Skin epidermis (tissue), 12 donors: ENCODE measurements at regions not wholly inside any gene's neighbourhood (a gene's known extent, or its start where the extent isn't known, plus 50 kb on each side); places are given as distances from the start of the nearest gene placed in this dataset.

Experiments
- H3K27ac ChIP-seq, 21 experiments: fragments of 200-600 bp; sonication (generic) in 11 of 21; one replicate each; pipeline ENCODE4 v1.5.0; 2020; ENCODE audit warnings: mild to moderate bottlenecking in 3 of 21, inconsistent platforms in 2 of 21, moderate library complexity in 2 of 21
- H3K4me3 ChIP-seq, 7 experiments: fragments of 200-600 bp; sonication (generic) in 2 of 7; one replicate each; pipeline ENCODE4 v1.5.0; 2020; ENCODE audit warnings: inconsistent platforms in 2 of 7, mild to moderate bottlenecking in 2 of 7, moderate library complexity in 1 of 7

GRCh38 chr2:42961961-42962360 is 169.6 kb upstream of the HAAO start:
- peak overlapping the region in 19 of 21 experiments; percentile 43 to 93 (median 82) for H3K27ac ChIP-seq

GRCh38 chr2:42961385-42961811 is 169.0 kb upstream of the HAAO start:
- Histone ChIP-seq H3K27ac (peak overlapping the region in 20 of 21 experiments; percentile 26 to 93 (median 84)), H3K4me3 (no peak overlapping the region)

More at GRCh38 chr2:42961961-42962360, 169.6 kb upstream of the HAAO start:
- H3K4me3 ChIP-seq: no peak overlapping the region

- Histone ChIP-seq H3K4me3 (no peak overlapping the region), H3K27ac (peak overlapping the region in 20 of 21 experiments; percentile 26 to 93 (median 84))
These were observed 168.4 kb upstream of the HAAO start for GRCh38 chr2:42960842-42961180.

GRCh38 chr2:42960002-42960841 is 167.8 kb upstream of the HAAO start:
- Histone ChIP-seq H3K27ac (peak overlapping the region in 20 of 21 experiments; percentile 26 to 93 (median 84)), H3K4me3 (no peak overlapping the region)

- H3K4me3 ChIP-seq: no peak overlapping the region
- H3K27ac ChIP-seq: peak overlapping the region in 20 of 21 experiments; percentile 18 to 93 (median 82)
These were observed 167.0 kb upstream of the HAAO start for GRCh38 chr2:42959234-42960001.

GRCh38 chr2:42958741-42959233 is 166.4 kb upstream of the HAAO start:
- Histone ChIP-seq H3K27ac (peak overlapping the region in 20 of 21 experiments; percentile 18 to 93 (median 82)), H3K4me3 (no peak overlapping the region)

GRCh38 chr2:42957861-42958301 is 165.5 kb upstream of the HAAO start:
- H3K4me3 ChIP-seq: no peak overlapping the region

GRCh38 chr2:42957109-42957860 is 164.9 kb upstream of the HAAO start:
- Histone ChIP-seq H3K27ac (peak overlapping the region in 15 of 21 experiments; percentile 15 to 93 (median 62)), H3K4me3 (no peak overlapping the region)

More at GRCh38 chr2:42957861-42958301, 165.5 kb upstream of the HAAO start:
- H3K27ac ChIP-seq: peak overlapping the region in 16 of 21 experiments; percentile 15 to 93 (median 62)

- H3K27ac ChIP-seq: peak overlapping the region in 17 of 21 experiments; percentile 13 to 86 (median 60)
- H3K4me3 ChIP-seq: no peak overlapping the region
These were observed 162.0 kb upstream of the HAAO start for GRCh38 chr2:42954227-42954962.

GRCh38 chr2:42953216-42953615 is 160.8 kb upstream of the HAAO start:
- Histone ChIP-seq H3K4me3 (no peak overlapping the region), H3K27ac (peak overlapping the region in 6 of 21 experiments; percentile 0 to 86 (median 73))

- H3K27ac ChIP-seq: peak overlapping the region in 16 of 21 experiments; percentile 1 to 86 (median 50)
- no peak overlapping the region for H3K4me3 ChIP-seq
These were observed 159.0 kb upstream of the HAAO start for GRCh38 chr2:42951263-42951938.

GRCh38 chr2:42949125-42949524 is 156.7 kb upstream of the HAAO start:
- Histone ChIP-seq H3K27ac (peak overlapping the region in 4 of 21 experiments; percentile 17 to 75 (median 33)), H3K4me3 (no peak overlapping the region)

GRCh38 chr2:42947809-42948600 is 155.6 kb upstream of the HAAO start:
- H3K27ac ChIP-seq: peak overlapping the region in 7 of 21 experiments; percentile 5 to 73 (median 44)
- H3K4me3 ChIP-seq: no peak overlapping the region

GRCh38 chr2:42944779-42945415 is 152.5 kb upstream of the HAAO start:
- Histone ChIP-seq H3K27ac (peak overlapping the region in 3 of 21 experiments; percentile 0 to 32 (median 29)), H3K4me3 (no peak overlapping the region)

- Histone ChIP-seq H3K27ac (no peak overlapping the region), H3K4me3 (no peak overlapping the region)
These were observed 150.7 kb upstream of the HAAO start for GRCh38 chr2:42942990-42943493.

GRCh38 chr2:42942214-42942989 is 150.0 kb upstream of the HAAO start:
- H3K4me3 ChIP-seq: no peak overlapping the region
- H3K27ac ChIP-seq: no peak overlapping the region
